ENCODE measurements at regions not wholly inside any gene's neighbourhood (a gene's known extent, or its start where the extent isn't known, plus 50 kb on each side); places are given as distances from the start of the nearest gene placed in this dataset.
"Not testable (repeated sequence)": the region's sequence is repeated elsewhere in the genome, so short reads cannot be mapped to it uniquely, and the experiment has no call there.

- ChIA-PET CTCF (interaction anchor here (0.6 to 1.0 kb wide), 5 partner anchors 16 to 487 kb away, joined by 3 to 5 read pairs (median 3); no protein-coding TSS in a partner anchor), POLR2A (ENCODE audit: low non-redundant PET) (no interaction called here)
- no peak overlapping the region for H3K27ac ChIP-seq
- TF ChIP-seq CTCF (conservative IDR thresholded peaks at IDR 0.05; ENCODE audit: low read depth), result peak; percentile 69
- DNase-seq (ENCODE audit: low spot score), result peak; percentile 58
These were observed 283.2 kb downstream of the INSIG2 start for GRCh38 chr2:118371515-118371914.

- DNase-seq (ENCODE audit: low spot score); CTCF ChIA-PET; POLR2A ChIA-PET (ENCODE audit: low non-redundant PET); H3K27ac ChIP-seq: not testable (repeated sequence)
These were observed 281.2 kb downstream of the INSIG2 start for GRCh38 chr2:118369521-118369920.

- no peak for TF ChIP-seq CTCF (conservative IDR thresholded peaks at IDR 0.05; ENCODE audit: low read depth)
- no peak overlapping the region for H3K27ac ChIP-seq
- CTCF ChIA-PET, result interaction anchor here (0.6 kb wide), 1 partner anchor 43 kb away, joined by 3 read pairs; no protein-coding TSS in a partner anchor
- POLR2A ChIA-PET (ENCODE audit: low non-redundant PET), result no interaction called here
- DNase-seq (ENCODE audit: low spot score), result no peak
These were observed 275.3 kb downstream of the INSIG2 start for GRCh38 chr2:118363604-118364003.

GRCh38 chr2:118356051-118356450, 267.8 kb downstream of the INSIG2 start:
- no peak overlapping the region for H3K27ac ChIP-seq
- no peak for DNase-seq (ENCODE audit: low spot score)
- no peak for TF ChIP-seq CTCF (conservative IDR thresholded peaks at IDR 0.05; ENCODE audit: low read depth)
- CTCF ChIA-PET, result interaction anchor here (0.7 kb wide), 1 partner anchor 759 kb away, joined by 3 read pairs; no protein-coding TSS in a partner anchor
- POLR2A ChIA-PET (ENCODE audit: low non-redundant PET), result no interaction called here

GRCh38 chr2:118351796-118352195, 263.5 kb downstream of the INSIG2 start:
- CTCF ChIA-PET, result no interaction called here
- POLR2A ChIA-PET (ENCODE audit: low non-redundant PET), result no interaction called here
- no peak for DNase-seq (ENCODE audit: low spot score)
- no peak for TF ChIP-seq CTCF (conservative IDR thresholded peaks at IDR 0.05; ENCODE audit: low read depth)
- no peak overlapping the region for H3K27ac ChIP-seq

GRCh38 chr2:118350621-118351020, 262.4 kb downstream of the INSIG2 start:
- DNase-seq (ENCODE audit: low spot score), result no peak
- H3K27ac ChIP-seq, result no peak overlapping the region
- ChIA-PET CTCF (no interaction called here), POLR2A (ENCODE audit: low non-redundant PET) (no interaction called here)
- TF ChIP-seq CTCF (conservative IDR thresholded peaks at IDR 0.05; ENCODE audit: low read depth), result no peak

GRCh38 chr2:118349365-118349764, 261.1 kb downstream of the INSIG2 start:
- no peak for DNase-seq (ENCODE audit: low spot score)
- CTCF ChIA-PET, result no interaction called here
- POLR2A ChIA-PET (ENCODE audit: low non-redundant PET), result no interaction called here
- H3K27ac ChIP-seq, result no peak overlapping the region
- TF ChIP-seq CTCF (conservative IDR thresholded peaks at IDR 0.05; ENCODE audit: low read depth), result no peak

Data from RWPE1 (cell line).